ENCODE measurements at regions not wholly inside any gene's neighbourhood (a gene's known extent, or its start where the extent isn't known, plus 50 kb on each side); places are given as distances from the start of the nearest gene placed in this dataset.

DNA sequence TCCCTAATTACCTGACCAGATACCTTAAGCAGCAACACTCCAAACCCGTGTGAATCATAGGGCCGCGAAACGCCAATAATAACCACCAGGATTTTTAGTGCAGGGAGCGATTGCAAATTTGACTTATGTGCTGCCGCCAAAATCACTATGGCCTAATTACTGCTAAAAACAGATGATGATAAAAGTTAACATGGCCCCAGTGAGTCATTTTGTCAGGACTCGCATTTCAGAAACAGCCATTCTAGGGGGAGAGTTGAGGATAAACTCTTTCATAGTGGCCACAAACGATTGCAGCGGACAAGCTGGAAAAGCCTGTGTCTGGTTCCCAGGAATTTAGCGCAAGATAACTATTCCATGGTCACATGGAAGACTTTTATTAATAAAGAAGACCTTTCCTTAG, 103.4 kb downstream of the HLX start:
- DNase-seq (ENCODE audit: low spot score), result no peak

DNA sequence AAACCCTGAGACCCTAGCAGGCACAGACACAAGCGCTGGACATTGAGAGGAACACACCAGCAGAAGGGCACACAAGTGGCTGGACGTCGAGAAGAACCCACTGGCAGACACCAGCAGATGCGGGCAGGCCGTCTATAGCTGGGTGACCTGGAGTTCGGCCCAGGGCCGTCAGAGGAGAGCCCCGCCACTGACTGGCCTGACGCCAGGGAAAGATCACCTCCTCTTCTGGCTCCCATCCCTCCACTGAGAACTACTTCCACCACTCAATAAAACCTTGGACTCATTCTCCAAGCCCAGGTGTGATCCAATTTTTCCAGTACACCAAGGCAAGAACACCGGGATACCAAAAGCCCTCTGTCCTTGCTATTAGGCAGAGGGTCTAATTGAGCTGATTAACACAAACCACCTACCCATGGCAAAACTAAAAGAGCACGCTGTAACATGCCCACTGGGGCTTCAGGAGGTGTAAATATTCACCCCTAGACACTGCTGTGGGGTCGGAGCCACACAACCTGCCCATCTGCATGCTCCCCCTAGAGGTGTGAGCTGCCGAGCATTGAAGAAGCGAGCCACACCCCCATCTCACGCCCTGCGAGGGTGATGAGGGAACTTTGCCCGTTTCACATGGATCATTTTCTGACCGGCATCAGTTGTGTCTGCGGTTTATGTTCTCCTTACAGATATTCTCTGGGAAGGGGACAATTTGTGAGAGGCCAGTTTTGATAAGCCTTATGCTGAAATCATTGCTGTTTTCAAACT, 104.8 kb downstream of the HLX start:
- no peak for DNase-seq (ENCODE audit: low spot score)

DNA sequence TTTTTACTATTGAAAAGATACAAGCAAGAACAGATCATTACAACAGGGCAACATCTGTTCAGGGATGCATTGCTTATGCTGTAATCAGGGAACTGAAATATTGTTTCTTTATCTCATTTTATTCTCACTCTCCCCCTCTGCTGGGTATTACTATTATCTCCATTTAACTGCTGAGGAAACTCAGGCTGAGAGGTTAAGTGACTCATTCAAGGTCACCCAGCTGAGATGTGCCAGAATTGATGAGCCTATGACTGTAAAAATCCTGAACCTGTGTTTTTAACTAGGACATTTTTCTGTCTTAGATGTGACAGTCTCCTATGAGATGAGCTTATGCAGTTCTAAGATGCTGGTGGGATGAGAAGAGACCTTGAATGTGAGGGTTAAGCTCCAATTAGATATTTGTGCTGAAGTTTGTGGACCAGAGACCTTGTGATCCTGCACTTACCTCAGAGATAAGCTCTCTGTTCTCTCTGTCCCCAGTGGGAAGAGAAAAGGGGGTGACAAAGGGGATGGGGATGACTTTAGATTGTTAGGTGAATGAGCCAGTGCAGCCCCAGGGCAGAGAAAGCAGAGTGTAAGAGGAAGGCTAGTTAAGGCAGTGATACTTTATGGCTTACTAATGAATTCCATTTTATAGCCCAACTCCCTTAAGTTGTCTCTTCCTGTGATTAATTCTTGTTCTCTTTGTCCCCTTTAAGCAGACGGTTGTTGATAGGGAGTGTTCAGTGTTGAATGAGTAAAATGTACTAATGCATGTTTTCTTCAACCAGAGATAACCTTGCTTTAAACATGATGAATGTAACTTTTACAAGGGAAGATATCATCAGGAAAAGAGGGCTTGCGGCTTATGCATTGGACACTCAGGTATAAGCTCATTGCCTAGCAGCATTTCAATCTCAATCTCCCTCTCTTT, 111.4 kb downstream of the HLX start:
- DNase-seq (ENCODE audit: low spot score), result no peak

DNA sequence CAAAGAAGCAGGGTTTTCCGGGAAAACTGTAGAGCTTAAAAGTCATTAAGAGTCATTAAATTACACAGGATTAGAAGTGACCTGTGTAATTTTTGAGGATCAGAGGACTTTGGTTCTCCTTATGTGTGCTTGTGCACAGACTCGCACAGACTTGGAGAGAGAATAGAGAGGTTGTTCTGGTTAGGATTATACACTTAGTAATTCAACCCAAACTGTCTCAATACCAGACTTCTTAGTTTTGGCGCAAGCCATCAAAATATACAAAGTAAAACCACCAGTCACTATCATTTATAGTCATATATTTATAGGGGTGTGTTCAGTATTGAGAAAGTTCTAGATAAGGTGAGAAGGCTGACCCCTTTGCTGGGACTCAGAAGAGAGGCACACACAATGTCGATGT, 112.3 kb downstream of the HLX start:
- DNase-seq (ENCODE audit: low spot score), result no peak

DNA sequence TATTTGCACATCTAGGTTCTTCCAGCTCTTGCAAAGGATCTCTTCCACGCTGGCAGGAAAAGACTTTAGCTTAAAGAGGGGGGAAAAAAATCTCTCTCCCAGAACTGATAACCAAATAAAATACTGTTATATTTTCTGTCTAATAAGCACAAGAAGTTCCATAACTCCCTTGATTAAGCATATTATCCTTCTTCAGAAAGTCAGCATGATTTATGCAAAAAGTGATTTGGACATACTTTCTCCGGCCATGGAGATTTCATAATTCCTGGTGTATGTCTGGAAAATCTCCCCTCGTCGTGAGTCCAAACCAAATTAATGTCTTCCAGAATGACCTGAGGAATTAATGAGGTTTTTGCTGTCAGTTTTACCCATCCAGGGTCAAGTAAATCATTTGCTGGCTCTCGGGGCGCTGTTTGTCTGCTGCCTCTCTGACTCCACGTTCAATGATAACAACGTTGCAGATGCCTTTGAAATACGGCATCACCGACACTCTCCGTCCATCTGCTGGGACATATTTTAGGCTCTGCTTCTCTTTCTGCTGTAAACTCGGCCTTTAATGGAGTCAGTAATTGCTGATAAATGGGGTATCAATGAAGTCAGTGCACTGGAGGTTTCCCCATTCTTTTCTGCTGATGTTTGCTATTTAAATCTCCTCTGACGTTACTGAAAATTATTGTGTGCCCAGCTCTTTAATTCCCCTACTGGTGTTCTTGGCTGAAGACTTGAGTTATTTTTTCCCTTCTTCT, 112.9 kb downstream of the HLX start:
- DNase-seq (ENCODE audit: low spot score), result no peak

DNA sequence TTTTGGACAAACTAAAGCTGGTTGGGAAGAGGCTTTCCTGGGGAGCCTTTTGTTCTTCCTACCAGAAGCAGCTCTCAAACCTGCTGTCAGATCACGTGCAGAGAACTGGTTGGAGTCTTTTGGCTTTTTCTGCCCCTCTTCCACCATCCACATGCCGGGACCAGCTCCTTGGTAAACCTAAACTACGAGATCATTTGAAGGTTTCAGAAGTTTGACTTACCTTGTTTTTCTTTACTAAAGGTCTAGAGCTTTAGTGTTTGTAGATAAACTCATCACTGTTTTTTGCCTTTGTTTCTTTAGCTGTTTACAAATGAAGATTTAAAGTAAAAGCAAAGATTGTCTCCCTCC, 113.4 kb downstream of the HLX start:
- no peak for DNase-seq (ENCODE audit: low spot score)

DNA sequence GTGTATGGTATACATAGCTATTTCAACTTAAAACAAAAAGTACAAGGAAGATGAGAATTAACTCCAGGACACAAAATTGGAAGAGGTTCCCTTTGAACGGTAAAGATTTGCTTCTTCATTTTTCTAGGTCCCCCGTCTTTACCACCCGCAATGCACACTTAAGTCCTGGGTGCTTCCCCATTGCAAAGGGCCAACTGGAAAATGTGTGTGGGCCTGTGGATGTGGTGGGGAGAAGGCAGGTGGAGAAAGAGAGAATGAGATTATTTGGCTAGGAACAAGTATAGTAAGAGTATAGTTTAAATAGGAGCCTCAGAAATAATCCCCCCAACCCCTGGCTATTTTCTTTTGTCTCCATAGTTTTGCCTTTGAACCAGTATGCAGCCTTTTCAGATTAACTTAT, 115.4 kb downstream of the HLX start:
- no peak for DNase-seq (ENCODE audit: low spot score)

DNA sequence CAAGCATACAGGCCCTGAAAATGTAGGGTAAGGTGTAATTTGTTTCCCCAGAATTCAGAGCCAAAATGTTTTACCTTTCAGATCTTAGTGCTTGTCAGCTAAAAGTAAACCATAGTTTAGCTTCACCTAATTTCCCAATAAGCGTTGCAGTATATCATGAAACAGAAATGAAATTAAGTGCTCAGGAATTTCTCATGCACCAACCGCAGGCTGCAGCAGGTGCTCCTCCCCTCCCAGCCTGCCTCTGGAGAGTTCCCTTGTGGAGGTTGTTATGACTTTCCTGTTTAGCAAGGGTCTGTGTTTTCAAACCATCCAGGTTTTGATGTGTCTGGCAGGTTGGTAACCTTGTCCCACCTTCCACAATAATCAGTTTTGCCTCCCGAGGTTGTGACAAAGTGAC, 118.5 kb downstream of the HLX start:
- DNase-seq (ENCODE audit: low spot score), result no peak

DNA sequence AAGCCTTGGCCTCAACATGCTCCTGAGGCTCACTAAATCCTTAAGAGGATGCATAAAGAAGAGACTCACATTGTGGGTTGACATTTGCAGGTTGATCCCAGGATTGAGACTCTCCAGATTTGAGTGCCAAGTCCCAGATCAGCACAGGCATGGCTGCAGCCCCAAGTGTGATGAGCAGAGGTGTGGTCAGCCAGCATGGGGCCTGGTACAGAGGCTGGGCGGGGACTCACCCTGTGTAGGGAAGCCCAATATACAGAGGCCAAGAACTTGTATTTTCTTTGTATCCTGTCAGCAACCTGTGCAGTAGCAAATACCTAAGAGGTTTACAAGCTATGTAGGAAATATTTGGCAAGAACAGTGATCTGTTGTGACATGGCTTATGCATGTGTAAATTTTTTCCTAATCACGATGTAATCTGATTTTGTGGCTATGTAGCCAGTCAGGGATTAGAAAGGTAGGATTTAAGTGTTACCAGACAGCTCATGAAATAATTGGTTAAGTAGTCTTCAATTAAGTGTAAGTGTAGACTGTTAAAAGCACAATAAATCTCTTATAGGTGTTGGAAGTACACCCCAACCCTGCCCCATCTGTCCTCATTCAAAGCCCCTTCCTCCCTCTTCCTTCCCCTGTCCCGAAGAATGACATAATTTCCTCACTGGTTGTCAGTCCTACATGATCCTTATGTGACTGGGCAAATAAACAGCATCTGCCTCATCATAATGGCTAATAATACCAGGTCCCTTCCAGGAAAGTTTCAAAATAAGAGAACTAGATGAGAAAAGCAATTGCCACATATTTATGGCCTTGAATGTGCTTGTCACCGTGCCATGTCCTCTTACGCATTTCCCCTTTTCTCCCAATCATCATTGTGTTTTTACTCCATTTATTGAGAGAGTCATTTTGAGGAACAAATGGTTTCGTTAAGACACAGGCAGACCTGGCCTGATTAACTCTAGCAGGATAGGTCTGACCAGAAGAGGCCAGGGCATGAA, 120.9 kb downstream of the HLX start:
- DNase-seq (ENCODE audit: low spot score), result no peak

DNA sequence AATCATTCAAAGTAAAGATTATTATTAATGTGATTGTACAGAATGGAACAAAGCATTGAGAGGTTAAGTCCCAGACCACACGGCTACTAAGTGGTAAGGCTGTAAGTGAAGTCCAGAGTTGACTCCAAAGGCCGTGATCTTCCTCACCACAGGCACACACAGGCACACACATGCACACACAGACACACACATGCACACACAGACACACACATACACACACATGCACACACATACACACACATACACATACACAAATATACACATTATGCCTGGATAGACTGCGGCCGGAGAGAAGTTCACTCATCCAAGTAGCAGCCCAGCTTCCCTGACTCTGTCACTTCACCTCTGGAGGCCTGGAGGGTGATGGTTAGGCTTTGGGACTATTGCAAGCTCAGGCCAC, 121.9 kb downstream of the HLX start:
- DNase-seq (ENCODE audit: low spot score), result no peak

DNA sequence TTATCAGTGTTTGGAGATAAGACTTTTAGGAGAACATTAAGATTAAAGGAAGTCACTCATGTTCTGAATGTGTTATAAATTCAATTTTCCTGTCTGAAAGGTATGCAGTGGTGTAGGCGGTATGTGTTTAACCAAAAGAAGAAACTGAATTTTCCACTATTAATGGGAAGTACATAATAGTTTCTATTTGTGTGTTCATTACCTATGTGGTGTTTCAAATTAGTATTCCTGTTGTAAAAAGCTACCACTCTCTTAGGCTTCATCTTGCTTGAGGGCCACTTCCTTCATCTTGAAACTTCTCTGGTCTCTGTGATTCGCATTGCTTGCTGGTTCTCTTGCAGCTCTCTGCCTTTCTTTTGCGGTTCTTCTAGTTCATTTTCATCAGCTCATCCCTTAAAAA, 123.4 kb downstream of the HLX start:
- DNase-seq (ENCODE audit: low spot score), result no peak

DNA sequence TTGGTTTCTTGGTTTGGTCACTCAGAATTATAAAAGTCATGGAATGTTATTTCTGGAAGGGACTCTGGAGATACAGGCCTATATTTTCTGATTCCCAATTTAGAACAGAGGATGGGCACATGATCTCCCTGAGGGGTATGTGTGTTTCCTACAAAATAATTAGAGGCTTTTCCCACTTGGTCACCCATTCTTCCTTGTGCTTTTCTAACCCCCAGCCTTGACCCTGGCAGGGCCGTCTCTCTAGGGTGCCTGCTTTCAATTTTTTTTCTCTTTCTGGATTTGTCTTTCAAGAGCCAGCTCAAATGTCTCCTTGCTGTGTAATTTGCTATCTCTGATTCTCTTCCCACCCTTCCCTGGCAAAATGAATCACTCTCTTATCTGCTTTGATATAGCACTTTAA, 131.9 kb downstream of the HLX start:
- DNase-seq (ENCODE audit: low spot score), result no peak

DNA sequence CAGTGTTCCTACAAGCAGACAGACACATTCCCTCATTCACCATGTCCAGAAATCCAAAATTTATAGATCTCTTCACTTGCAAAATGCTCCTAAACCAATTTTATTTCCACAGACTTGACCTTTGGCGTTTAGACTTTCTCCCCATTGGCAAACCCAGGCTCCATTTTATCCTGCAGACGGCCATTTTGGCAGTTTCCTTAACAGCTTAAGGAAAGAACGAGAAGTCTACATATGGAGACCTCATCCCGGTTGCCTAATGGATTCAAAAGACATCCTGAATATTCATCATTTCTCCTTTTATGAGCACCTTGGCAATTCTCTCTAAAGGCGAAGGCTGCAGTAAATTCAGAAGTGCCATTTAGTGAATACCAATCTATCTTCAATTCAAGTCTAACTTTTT, 132.9 kb downstream of the HLX start:
- DNase-seq (ENCODE audit: low spot score), result no peak

DNA sequence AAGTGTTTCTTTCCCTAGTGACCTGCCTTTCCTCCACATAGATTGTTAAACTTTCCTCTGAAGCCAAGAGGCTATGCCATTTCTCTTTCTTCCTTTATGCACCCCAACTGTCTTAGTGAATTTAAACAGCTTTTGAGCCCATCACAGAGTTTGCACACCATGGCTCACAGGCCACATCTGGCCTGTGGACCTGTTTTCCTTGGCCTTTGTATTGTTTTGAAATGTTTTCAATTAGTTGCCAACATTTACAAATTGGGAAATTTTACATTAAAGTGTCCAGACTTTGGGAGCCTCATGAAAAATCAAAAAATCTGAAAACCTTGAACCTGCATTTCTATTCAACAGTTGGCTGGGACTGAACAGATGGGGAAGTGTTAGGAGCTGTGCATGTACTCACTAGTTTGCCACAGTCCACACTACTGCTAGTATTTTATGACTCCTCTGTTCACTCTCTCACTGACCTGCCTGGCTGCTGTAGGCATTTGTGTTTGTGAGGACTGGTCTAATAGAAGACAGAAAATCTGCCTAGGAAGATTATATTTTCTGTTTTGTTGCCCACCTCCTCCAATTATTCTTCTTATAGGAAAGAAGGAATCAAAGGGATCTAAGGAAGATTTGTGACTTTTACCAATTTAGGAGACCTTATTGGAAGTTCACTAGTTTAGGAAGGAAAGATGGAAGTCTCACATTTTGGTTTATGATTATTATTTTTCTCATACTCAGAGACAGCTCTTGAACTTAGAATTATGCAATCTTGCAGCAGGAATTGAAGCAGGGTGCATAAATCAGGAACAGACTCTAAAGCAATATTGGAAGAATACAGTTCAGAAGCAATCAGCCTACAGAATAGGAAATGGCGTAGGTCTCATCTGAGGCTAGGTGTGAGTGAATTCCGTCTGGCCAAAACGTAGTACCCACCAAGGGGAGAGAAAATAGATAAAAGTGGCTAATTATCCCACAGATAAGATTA, 134.7 kb downstream of the HLX start:
- DNase-seq (ENCODE audit: low spot score), result no peak

DNA sequence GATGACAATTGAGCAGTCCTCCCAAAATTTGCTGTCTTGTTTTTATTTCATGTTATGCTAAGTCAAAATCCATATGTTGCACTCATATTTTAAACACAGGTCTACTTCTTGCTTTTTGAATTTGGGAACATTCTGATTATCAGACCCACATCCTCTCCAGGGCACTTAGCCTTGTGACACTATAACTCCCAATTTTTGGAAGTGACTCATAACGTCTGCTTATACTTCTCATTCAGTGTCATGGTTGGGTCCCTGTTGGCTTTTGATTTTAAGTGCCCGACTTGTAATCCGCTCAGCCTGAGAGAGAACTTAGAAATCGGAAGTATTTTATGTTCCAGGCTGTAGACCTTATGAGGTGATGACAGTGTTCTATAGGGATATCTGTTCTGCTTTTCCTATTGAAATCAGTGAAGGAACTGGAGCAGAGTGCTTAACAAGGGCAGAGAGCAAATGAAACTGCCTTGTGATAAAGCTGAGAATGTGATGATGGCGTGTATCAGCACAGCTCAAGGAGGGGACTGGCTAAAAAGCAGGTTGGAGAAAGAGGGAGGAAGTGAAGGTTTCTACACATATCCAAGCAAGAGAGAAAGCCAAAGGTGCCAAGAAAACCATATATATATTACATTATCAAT, 136.0 kb downstream of the HLX start:
- no peak for DNase-seq (ENCODE audit: low spot score)

DNA sequence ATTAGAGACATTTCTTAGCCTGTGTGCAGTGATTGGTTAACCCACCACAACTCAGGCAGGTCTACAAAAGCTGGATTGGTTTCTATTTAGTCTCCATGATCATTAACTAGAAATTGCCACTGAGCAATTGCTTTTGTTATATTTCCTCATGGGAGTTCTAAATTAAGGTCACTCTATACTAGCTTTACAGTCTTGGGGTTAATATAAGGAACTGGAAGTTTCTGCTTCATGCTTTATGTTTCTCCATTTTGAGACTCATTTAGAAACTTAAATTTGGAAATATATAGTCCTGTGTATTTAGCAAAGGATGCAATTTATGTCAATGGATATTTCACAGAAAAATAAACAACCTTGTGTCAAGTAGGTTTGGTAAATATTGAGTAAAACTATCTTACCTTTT, 137.5 kb downstream of the HLX start:
- DNase-seq (ENCODE audit: low spot score), result no peak

DNA sequence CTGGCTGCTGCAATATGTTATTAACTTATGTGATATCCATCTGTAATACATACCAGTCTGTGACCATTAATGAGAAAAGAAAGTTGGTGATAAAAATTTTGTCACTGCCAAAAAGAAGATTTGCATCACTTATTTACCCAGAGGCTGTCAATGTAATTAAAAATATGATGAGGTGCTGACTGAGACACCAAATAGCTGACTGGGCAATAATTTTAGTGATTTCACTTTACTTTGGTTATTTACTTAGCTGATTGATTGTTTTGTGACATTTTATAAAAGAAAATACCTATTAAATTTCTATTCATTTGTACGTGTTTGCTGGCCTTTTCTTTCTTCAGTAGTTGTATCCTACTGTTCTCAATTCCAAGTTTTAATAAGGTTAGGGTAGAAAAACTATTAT, 139.2 kb downstream of the HLX start:
- DNase-seq (ENCODE audit: low spot score), result no peak

DNA sequence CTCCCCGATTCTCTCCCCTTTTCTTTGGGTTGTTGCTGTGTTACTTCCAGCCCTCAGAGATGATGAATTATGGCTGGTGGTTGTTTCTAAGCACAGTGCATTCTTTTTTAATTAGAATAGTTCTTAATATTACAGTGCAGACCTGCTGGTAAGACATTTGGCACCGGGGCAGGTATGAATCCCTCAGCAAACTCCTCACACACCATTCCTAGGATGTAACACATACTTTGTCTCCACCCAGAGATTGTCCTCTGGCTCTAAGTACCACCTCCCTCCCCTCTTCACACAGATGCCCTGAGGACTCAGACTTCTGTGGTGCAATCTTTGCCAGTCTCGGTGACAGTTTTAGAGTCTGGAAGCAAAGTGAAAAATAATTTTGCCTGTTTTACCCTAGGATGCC, 143.1 kb downstream of the HLX start:
- DNase-seq (ENCODE audit: low spot score), result no peak

DNA sequence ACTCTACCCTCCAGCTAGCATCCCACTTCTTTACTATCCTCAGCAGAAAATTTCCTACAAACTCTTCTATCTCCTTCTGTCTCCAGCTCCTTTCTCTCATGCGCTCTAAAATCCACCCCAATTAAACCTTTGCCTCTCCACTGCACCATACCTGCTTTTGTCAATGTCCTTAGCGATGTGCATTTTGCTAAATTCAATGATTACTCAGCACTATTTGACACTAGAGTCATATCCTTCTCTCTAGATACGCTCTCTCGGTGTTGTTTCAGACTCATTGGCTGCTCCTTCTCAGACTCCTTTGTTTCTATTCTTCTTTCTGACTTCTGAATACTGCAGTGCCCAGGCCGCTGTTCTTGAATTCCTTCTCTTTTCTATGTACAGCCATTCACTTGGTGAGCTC, 144.2 kb downstream of the HLX start:
- DNase-seq (ENCODE audit: low spot score), result no peak

DNA sequence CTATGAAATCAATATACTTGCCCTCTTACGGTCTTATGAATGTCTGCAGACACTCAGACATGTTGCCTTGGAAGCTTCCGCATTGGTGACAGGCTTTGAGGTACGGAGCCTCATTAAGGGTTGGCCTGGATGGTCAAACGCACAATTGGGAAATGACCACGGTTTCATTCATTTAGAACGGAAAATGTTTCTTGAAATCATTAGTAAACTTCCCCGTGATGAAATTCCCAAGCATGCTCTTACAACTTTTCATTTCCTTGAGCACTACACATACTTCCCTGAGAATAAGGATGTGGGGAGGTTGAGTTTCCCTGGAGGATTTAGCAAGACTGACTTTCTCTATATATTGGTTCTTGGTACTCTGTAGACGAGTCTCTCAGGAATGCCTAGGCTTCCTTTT, 146.3 kb downstream of the HLX start:
- no peak for DNase-seq (ENCODE audit: low spot score)
